Smooth muscle cell (in vitro differentiated cells): ENCODE measurements at regions not wholly inside any gene's neighbourhood (a gene's known extent, or its start where the extent isn't known, plus 50 kb on each side); places are given as distances from the start of the nearest gene placed in this dataset.

Source experiments
- DNase-seq: peaks from one replicate; lab custom pipeline; 2025; ENCODE audit not compliant: unreplicated experiment; lab: John Stamatoyannopoulos, UW
- H2AFZ ChIP-seq: fragments of 200-600 bp; sonication (generic); 2 replicates; pipeline ENCODE4 v1.6.0; 2016; ENCODE audit warnings: antibody characterized with exemption, low read depth, mild to moderate bottlenecking
- H3F3A ChIP-seq: fragments of 200-600 bp; sonication (generic); 2 replicates; pipeline ENCODE4 v1.6.0; 2017; ENCODE audit warnings: antibody characterized with exemption, low read depth
- H3K27ac ChIP-seq: fragments of 200-600 bp; sonication (generic); 2 replicates; pipeline ENCODE4 v1.5.1; 2016; ENCODE audit warnings: low read depth, mild to moderate bottlenecking
- H3K27me3 ChIP-seq: fragments of 200-600 bp; sonication (generic); 2 replicates; pipeline ENCODE4 v1.6.1; 2016; ENCODE audit warnings: low read depth, mild to moderate bottlenecking
- H3K36me3 ChIP-seq: fragments of 200-600 bp; sonication (generic); 2 replicates; pipeline ENCODE4 v1.5.1; 2016; ENCODE audit warnings: low read depth
- H3K4me1 ChIP-seq: fragments of 200-600 bp; sonication (generic); 2 replicates; pipeline ENCODE4 v1.5.1; 2016; ENCODE audit warnings: low read depth
- H3K4me2 ChIP-seq: fragments of 200-600 bp; sonication (generic); 2 replicates; pipeline ENCODE4 v1.6.0; 2016; ENCODE audit warnings: mild to moderate bottlenecking
- H3K4me3 ChIP-seq: fragments of 200-600 bp; sonication (generic); 2 replicates; pipeline ENCODE4 v1.5.1; 2016; ENCODE audit warnings: mild to moderate bottlenecking
- H3K79me2 ChIP-seq: fragments of 200-600 bp; sonication (generic); 2 replicates; pipeline ENCODE4 v1.6.0; 2016; ENCODE audit warnings: low read depth, mild to moderate bottlenecking
- H3K9ac ChIP-seq: fragments of 200-600 bp; sonication (generic); 2 replicates; pipeline ENCODE4 v1.6.0; 2016; ENCODE audit warnings: low read depth
- H3K9me3 ChIP-seq: fragments of 200-600 bp; sonication (generic); replicated peaks from 2 replicates; pipeline ENCODE4 v1.5.1; 2016; ENCODE audit warnings: low read depth
- H4K20me1 ChIP-seq: fragments of 200-600 bp; sonication (generic); 2 replicates; pipeline ENCODE4 v1.6.0; 2016; ENCODE audit warnings: low read depth
- CTCF ChIP-seq: fragments of 200-600 bp; sonication (generic); IDR thresholded peaks from 2 replicates; pipeline ENCODE4 v1.5.1; 2017; ENCODE audit warnings: borderline replicate concordance, mild to moderate bottlenecking, antibody characterized with exemption; ENCODE audit not compliant: insufficient read depth, poor library complexity, severe bottlenecking
- WGBS: methylation state at CpG from one replicate; pipeline ENCODE4 v1.1.7; 2016; ENCODE audit warnings: low lambda C conversion rate; 5-methylcytosine and 5-hydroxymethylcytosine counted together

- H3K79me2 ChIP-seq, result no peaks in the 10 kb centered on the region
- no peak overlapping the region for H2AFZ ChIP-seq
- no peaks in the 10 kb centered on the region for H3K36me3 ChIP-seq
- DNase-seq, result no peak
- WGBS, result 68% methylated on average over 6 of the region's 6 CpGs
- H4K20me1 ChIP-seq, result no peaks in the 10 kb centered on the region
- H3K9ac ChIP-seq, result no peak overlapping the region
- H3K4me3 ChIP-seq, result no peak overlapping the region
- no peaks in the 10 kb centered on the region for H3F3A ChIP-seq
- TF ChIP-seq CTCF, result no peak
- H3K27me3 ChIP-seq, result no peaks in the 10 kb centered on the region
- H3K9me3 ChIP-seq, result no peaks in the 10 kb centered on the region
- H3K4me1 ChIP-seq, result no peaks in the 10 kb centered on the region
- H3K4me2 ChIP-seq, result no peak overlapping the region
- no peak overlapping the region for H3K27ac ChIP-seq
Measured at GRCh38 chr2:2810504-2810903, 479.4 kb upstream of the MYT1L start.

- TF ChIP-seq CTCF, result no peak
- 86% methylated on average over 7 of the region's 7 CpGs for WGBS
- Histone ChIP-seq H3F3A (no peaks in the 10 kb centered on the region), H3K27me3 (no peaks in the 10 kb centered on the region), H3K27ac (no peak overlapping the region), H3K4me1 (no peaks in the 10 kb centered on the region), H3K79me2 (no peaks in the 10 kb centered on the region), H2AFZ (no peak overlapping the region), H4K20me1 (no peaks in the 10 kb centered on the region), H3K4me2 (no peak overlapping the region), H3K4me3 (no peak overlapping the region), H3K9ac (no peak overlapping the region), H3K9me3 (no peaks in the 10 kb centered on the region), H3K36me3 (no peaks in the 10 kb centered on the region)
- DNase-seq, result no peak
Measured at GRCh38 chr2:2809771-2810170, 478.7 kb upstream of the MYT1L start.

- no peaks in the 10 kb centered on the region for H3K79me2 ChIP-seq
- H3K4me1 ChIP-seq, result no peaks in the 10 kb centered on the region
Measured at GRCh38 chr2:2808551-2809058, 477.5 kb upstream of the MYT1L start.

More at GRCh38 chr2:2808551-2809058, 477.5 kb upstream of the MYT1L start:
- no peaks in the 10 kb centered on the region for H3K9me3 ChIP-seq
- no peaks in the 10 kb centered on the region for H4K20me1 ChIP-seq
- 69% methylated on average over 7 of the region's 7 CpGs for WGBS
- no peaks in the 10 kb centered on the region for H3K27me3 ChIP-seq
- H3F3A ChIP-seq, result no peaks in the 10 kb centered on the region
- no peak for DNase-seq
- TF ChIP-seq CTCF, result no peak
- no peak overlapping the region for H3K27ac ChIP-seq
- no peak overlapping the region for H2AFZ ChIP-seq
- H3K36me3 ChIP-seq, result no peaks in the 10 kb centered on the region
- H3K4me2 ChIP-seq, result no peak overlapping the region
- no peak overlapping the region for H3K4me3 ChIP-seq
- no peak overlapping the region for H3K9ac ChIP-seq
